Gastroesophageal sphincter (tissue), 4 donors: ENCODE measurements at regions not wholly inside any gene's neighbourhood (a gene's known extent, or its start where the extent isn't known, plus 50 kb on each side); places are given as distances from the start of the nearest gene placed in this dataset.

Experiments
- ATAC-seq: fragments of 150-250 bp; one replicate; pipeline ENCODE4 v1.9.1; 2016; ENCODE audit warnings: mild to moderate bottlenecking, moderate library complexity
- H3K27ac ChIP-seq, 4 donors: fragments of 200-600 bp; sonication (generic) in 3 of 4; 1 replicate in 3 of 4; 2 replicates in 1 of 4; pipeline ENCODE4 v1.5.1; 2016 to 2019
- H3K27me3 ChIP-seq: fragments of 200-600 bp; sonication (generic); one replicate; pipeline ENCODE4 v1.5.1; 2019
- H3K36me3 ChIP-seq, 2 donors: fragments of 200-600 bp; sonication (generic); one replicate each; pipeline ENCODE4 v1.5.1; 2019; ENCODE audit warnings: control low read depth in 1 of 2
- H3K4me1 ChIP-seq, 3 donors: fragments of 200-600 bp; sonication (generic); 1 replicate in 2 of 3; 2 replicates in 1 of 3; pipeline ENCODE4 v1.5.1; 2016 to 2019; ENCODE audit warnings: control low read depth in 2 of 3
- H3K4me3 ChIP-seq, 2 donors: fragments of 200-600 bp; sonication (generic); one replicate each; pipeline ENCODE4 v1.5.1; 2019; ENCODE audit warnings: mild to moderate bottlenecking in 1 of 2, moderate library complexity in 1 of 2
- H3K9me3 ChIP-seq, 3 donors: fragments of 200-600 bp; sonication (generic); one replicate each; pipeline ENCODE4 v1.5.1; 2017 to 2019; ENCODE audit warnings: control low read depth in 2 of 3
- CTCF ChIP-seq, 4 experiments: fragments of 200-600 bp in 2 of 4; fragments of 450-650 bp in 2 of 4; sonication (generic) in 1 of 4; IDR thresholded peaks; one replicate each; pipeline ENCODE4 v1.5.1; 2017 to 2019; ENCODE audit warnings: antibody characterized with exemption in 4 of 4, mild to moderate bottlenecking in 2 of 4, moderate library complexity in 2 of 4
- EP300 ChIP-seq: sonication (generic); formaldehyde crosslinking; IDR thresholded peaks from one replicate; pipeline ENCODE4 v1.6.1; 2017; ENCODE audit warnings: antibody characterized with exemption, mild to moderate bottlenecking
- POLR2A ChIP-seq, 2 donors: fragments of 450-650 bp; IDR thresholded peaks; one replicate each; pipeline ENCODE4 v1.6.1; 2017; ENCODE audit warnings: antibody characterized with exemption in 2 of 2, mild to moderate bottlenecking in 2 of 2, moderate library complexity in 1 of 2
- POLR2AphosphoS5 ChIP-seq: sonication (generic); formaldehyde crosslinking; IDR thresholded peaks from one replicate; pipeline ENCODE4 v1.6.1; 2017; ENCODE audit warnings: antibody characterized with exemption
- WGBS, 2 donors: methylation state at CpG; one replicate each; pipeline ENCODE4 v1.1.5; 2018; ENCODE audit warnings: low coverage in 1 of 2; 5-methylcytosine and 5-hydroxymethylcytosine counted together

- no peak for ATAC-seq
- Histone ChIP-seq H3K27me3 (no peaks in the 10 kb centered on the region), H3K4me3 (no peak overlapping the region)
These were observed 153.6 kb upstream of the PLEKHA5 start for GRCh38 chr12:18975933-18976332.

GRCh38 chr12:18979401-18980126, 150.0 kb upstream of the PLEKHA5 start:
- no peaks in the 10 kb centered on the region for H3K36me3 ChIP-seq
- no peak overlapping the region for H3K4me3 ChIP-seq
- H3K27ac ChIP-seq: no peak overlapping the region
- TF ChIP-seq EP300 (no peak), CTCF (IDR thresholded peaks at IDR 0.05) (no peak), POLR2AphosphoS5 (no peak), POLR2A (IDR thresholded peaks at IDR 0.05) (no peak)
- no peak for ATAC-seq
- peaks cover 0 to 10% (median 0%) of the 10 kb centered on the region in 3 donors for H3K9me3 ChIP-seq
- 45 to 71% methylated on average over 2 to 5 of the region's 5 CpGs for WGBS, 2 donors
- H3K4me1 ChIP-seq: peaks cover 0 to 7% (median 4%) of the 10 kb centered on the region in 3 donors
- no peaks in the 10 kb centered on the region for H3K27me3 ChIP-seq

More at GRCh38 chr12:18975933-18976332, 153.6 kb upstream of the PLEKHA5 start:
- no peaks in the 10 kb centered on the region for H3K36me3 ChIP-seq
- no peak overlapping the region for H3K27ac ChIP-seq
- peaks cover 0 to 7% (median 4%) of the 10 kb centered on the region in 3 donors for H3K4me1 ChIP-seq
- WGBS, 2 donors: 89 to 96% methylated on average over 3 of the region's 3 CpGs
- H3K9me3 ChIP-seq: peaks cover 0 to 10% (median 0%) of the 10 kb centered on the region in 3 donors
- TF ChIP-seq POLR2AphosphoS5 (no peak), CTCF (IDR thresholded peaks at IDR 0.05) (no peak), EP300 (no peak), POLR2A (IDR thresholded peaks at IDR 0.05) (no peak)

GRCh38 chr12:18981732-18982131, 147.8 kb upstream of the PLEKHA5 start:
- Histone ChIP-seq H3K36me3 (no peaks in the 10 kb centered on the region), H3K9me3 (no peaks in the 10 kb centered on the region), H3K4me1 (peaks cover 0 to 7% (median 4%) of the 10 kb centered on the region in 3 donors), H3K27me3 (no peaks in the 10 kb centered on the region), H3K27ac (no peak overlapping the region), H3K4me3 (no peak overlapping the region)
- no peak for ATAC-seq
- TF ChIP-seq CTCF (IDR thresholded peaks at IDR 0.05) (no peak), POLR2AphosphoS5 (no peak)

GRCh38 chr12:18982226-18982949, 147.1 kb upstream of the PLEKHA5 start:
- Histone ChIP-seq H3K27ac (no peak overlapping the region), H3K27me3 (no peaks in the 10 kb centered on the region), H3K4me3 (no peak overlapping the region), H3K9me3 (no peaks in the 10 kb centered on the region), H3K36me3 (no peaks in the 10 kb centered on the region), H3K4me1 (peaks cover 0 to 7% (median 4%) of the 10 kb centered on the region in 3 donors)
- WGBS, 2 donors: 87 to 92% methylated on average over 5 to 7 of the region's 9 CpGs
- ATAC-seq: no peak
- no peak for TF ChIP-seq CTCF (IDR thresholded peaks at IDR 0.05)
- no peak for TF ChIP-seq POLR2A (IDR thresholded peaks at IDR 0.05)
- TF ChIP-seq POLR2AphosphoS5: no peak
- no peak for TF ChIP-seq EP300

GRCh38 chr12:18983854-18984253, 145.7 kb upstream of the PLEKHA5 start:
- no peak for ATAC-seq
- Histone ChIP-seq H3K27me3 (no peaks in the 10 kb centered on the region), H3K36me3 (no peaks in the 10 kb centered on the region), H3K4me3 (no peak overlapping the region), H3K4me1 (peaks cover 0 to 6% (median 3%) of the 10 kb centered on the region in 3 donors), H3K9me3 (no peaks in the 10 kb centered on the region), H3K27ac (no peak overlapping the region)
- TF ChIP-seq POLR2A (IDR thresholded peaks at IDR 0.05) (no peak), EP300 (no peak), CTCF (IDR thresholded peaks at IDR 0.05) (no peak)
- 60 to 97% methylated on average over 1 to 3 of the region's 3 CpGs for WGBS, 2 donors
